ENCODE measurements at regions not wholly inside any gene's neighbourhood (a gene's known extent, or its start where the extent isn't known, plus 50 kb on each side); places are given as distances from the start of the nearest gene placed in this dataset.

- no TSS peak for BruUV-seq (replicated peaks)
- Mint-ChIP-seq H3K27ac (ENCODE audit: unreplicated experiment) (no peak overlapping the region), H3K9me3 (ENCODE audit: unreplicated experiment) (peaks cover 12% of the 10 kb centered on the region), H3K36me3 (ENCODE audit: insufficient read depth, unreplicated experiment) (no peaks in the 10 kb centered on the region), H3K4me3 (ENCODE audit: unreplicated experiment) (no peak overlapping the region), H3K27me3 (ENCODE audit: insufficient read depth, unreplicated experiment) (no peaks in the 10 kb centered on the region), H3K4me1 (ENCODE audit: low read depth, unreplicated experiment) (peaks cover 16% of the 10 kb centered on the region)
- H3K4me1 ChIP-seq = peaks cover 25% of the 10 kb centered on the region
- H3K9me3 ChIP-seq = no peaks in the 10 kb centered on the region
- CTCF ChIA-PET = no interaction called here
- intact Hi-C loops (cut with micrococcal nuclease; ENCODE audit: unreplicated experiment) = no loop called here
- no peaks in the 10 kb centered on the region for H3K27me3 ChIP-seq (replicated peaks; ENCODE audit: control insufficient read depth, insufficient read depth, low read length)
- no peak overlapping the region for H3K4me3 ChIP-seq (ENCODE audit: low read depth, low read length)
- H3K36me3 ChIP-seq (ENCODE audit: control insufficient read depth, insufficient read depth, low read length) = no peaks in the 10 kb centered on the region
- TF ChIP-seq CTCF (IDR thresholded peaks at IDR 0.05; ENCODE audit: insufficient read depth in 1 of 2, low read depth in 1 of 2, low read length in 1 of 2, severe bottlenecking in 1 of 2, unreplicated experiment in 1 of 2) = no peak
- no peak for DNase-seq
- POLR2A ChIA-PET = no interaction called here
These were observed 70.8 kb downstream of the RAP2B start for GRCh38 chr3:153232851-153233271.

GRCh38 chr3:153233986-153234385 lies 72.0 kb downstream of the RAP2B start:
- Mint-ChIP-seq H3K4me1 (ENCODE audit: low read depth, unreplicated experiment) (peaks cover 16% of the 10 kb centered on the region), H3K27me3 (ENCODE audit: insufficient read depth, unreplicated experiment) (no peaks in the 10 kb centered on the region), H3K27ac (ENCODE audit: unreplicated experiment) (no peak overlapping the region), H3K4me3 (ENCODE audit: unreplicated experiment) (no peak overlapping the region), H3K36me3 (ENCODE audit: insufficient read depth, unreplicated experiment) (no peaks in the 10 kb centered on the region), H3K9me3 (ENCODE audit: unreplicated experiment) (peaks cover 12% of the 10 kb centered on the region)
- H3K27me3 ChIP-seq (replicated peaks; ENCODE audit: control insufficient read depth, insufficient read depth, low read length) = no peaks in the 10 kb centered on the region
- no TSS peak for BruUV-seq (replicated peaks)
- no peaks in the 10 kb centered on the region for H3K9me3 ChIP-seq
- peaks cover 25% of the 10 kb centered on the region for H3K4me1 ChIP-seq
- CTCF ChIA-PET = no interaction called here
- intact Hi-C loops (cut with micrococcal nuclease; ENCODE audit: unreplicated experiment) = no loop called here
- DNase-seq = no peak
- no peaks in the 10 kb centered on the region for H3K36me3 ChIP-seq (ENCODE audit: control insufficient read depth, insufficient read depth, low read length)
- POLR2A ChIA-PET = no interaction called here
- TF ChIP-seq CTCF (IDR thresholded peaks at IDR 0.05; ENCODE audit: insufficient read depth in 1 of 2, low read depth in 1 of 2, low read length in 1 of 2, severe bottlenecking in 1 of 2, unreplicated experiment in 1 of 2) = no peak
- no peak overlapping the region for H3K4me3 ChIP-seq (ENCODE audit: low read depth, low read length)

GRCh38 chr3:153242896-153243295 lies 80.9 kb downstream of the RAP2B start:
- no peak for DNase-seq
- Mint-ChIP-seq H3K27ac (ENCODE audit: unreplicated experiment) (no peak overlapping the region), H3K4me1 (ENCODE audit: low read depth, unreplicated experiment) (no peaks in the 10 kb centered on the region), H3K36me3 (ENCODE audit: insufficient read depth, unreplicated experiment) (no peaks in the 10 kb centered on the region), H3K9me3 (ENCODE audit: unreplicated experiment) (peaks cover 9% of the 10 kb centered on the region), H3K27me3 (ENCODE audit: insufficient read depth, unreplicated experiment) (no peaks in the 10 kb centered on the region), H3K4me3 (ENCODE audit: unreplicated experiment) (no peak overlapping the region)
- Histone ChIP-seq H3K36me3 (ENCODE audit: control insufficient read depth, insufficient read depth, low read length) (no peaks in the 10 kb centered on the region), H3K27me3 (replicated peaks; ENCODE audit: control insufficient read depth, insufficient read depth, low read length) (no peaks in the 10 kb centered on the region), H3K4me1 (no peaks in the 10 kb centered on the region), H3K9me3 (no peaks in the 10 kb centered on the region), H3K4me3 (ENCODE audit: low read depth, low read length) (no peak overlapping the region)
- intact Hi-C loops (cut with micrococcal nuclease; ENCODE audit: unreplicated experiment) = no loop called here
- TF ChIP-seq CTCF (IDR thresholded peaks at IDR 0.05; ENCODE audit: insufficient read depth in 1 of 2, low read depth in 1 of 2, low read length in 1 of 2, severe bottlenecking in 1 of 2, unreplicated experiment in 1 of 2) = no peak
- ChIA-PET CTCF (no interaction called here), POLR2A (no interaction called here)
- no TSS peak for BruUV-seq (replicated peaks)

All from Caco-2 (cell line).